Osteoblast (primary cell): ENCODE measurements at regions not wholly inside any gene's neighbourhood (a gene's known extent, or its start where the extent isn't known, plus 50 kb on each side); places are given as distances from the start of the nearest gene placed in this dataset.

ENCODE experiments used
- DNase-seq: peaks from one replicate; pipeline ENCODE4 v3.0.0; 2011; ENCODE audit warnings: low spot score, mixed read lengths; ENCODE audit not compliant: insufficient read length; ENCODE audit errors: missing footprints
- H2AFZ ChIP-seq: 2 replicates; pipeline ENCODE4 v1.6.0; 2011; ENCODE audit warnings: mild to moderate bottlenecking, low read length
- H3K27ac ChIP-seq: 2 replicates; pipeline ENCODE4 v1.5.1; 2011; ENCODE audit warnings: mild to moderate bottlenecking, low read depth, low read length, moderate library complexity
- H3K27me3 ChIP-seq: 2 replicates; pipeline ENCODE4 v1.6.0; 2012; ENCODE audit warnings: mild to moderate bottlenecking, control low read depth, inconsistent platforms, low read length, moderate library complexity; ENCODE audit not compliant: insufficient read depth
- H3K36me3 ChIP-seq: 2 replicates; pipeline ENCODE4 v1.5.1; 2011; ENCODE audit warnings: mild to moderate bottlenecking, low read length, control low read depth, moderate library complexity; ENCODE audit not compliant: insufficient read depth
- H3K4me1 ChIP-seq: 2 replicates; pipeline ENCODE4 v1.5.1; 2011; ENCODE audit warnings: mild to moderate bottlenecking, low read length, control low read depth, moderate library complexity; ENCODE audit not compliant: insufficient read depth
- H3K4me2 ChIP-seq: 2 replicates; pipeline ENCODE4 v1.6.0; 2011; ENCODE audit warnings: mild to moderate bottlenecking, low read length; ENCODE audit not compliant: insufficient read depth
- H3K4me3 ChIP-seq: fragments of 200-600 bp; sonication (generic); 3 replicates; pipeline ENCODE4 v1.5.1; 2012; ENCODE audit warnings: mild to moderate bottlenecking, low read length, inconsistent platforms; ENCODE audit not compliant: insufficient read depth
- H3K79me2 ChIP-seq: 2 replicates; pipeline ENCODE4 v1.6.0; 2012; ENCODE audit warnings: mild to moderate bottlenecking, low read length, control low read depth, inconsistent platforms; ENCODE audit not compliant: insufficient read depth
- H3K9me3 ChIP-seq: 2 replicates; pipeline ENCODE4 v1.5.1; 2011; ENCODE audit warnings: low read depth, low read length, control low read depth
- H4K20me1 ChIP-seq: 2 replicates; pipeline ENCODE4 v1.6.0; 2012; ENCODE audit warnings: mild to moderate bottlenecking, low read length, control low read depth; ENCODE audit not compliant: insufficient read depth
- TF ChIP-seq, protein P1 (sequence below): IDR thresholded peaks from 2 replicates; pipeline ENCODE4 v1.5.1; 2011; ENCODE audit warnings: mild to moderate bottlenecking, low read depth, low read length, moderate library complexity; ENCODE audit errors: extremely low read depth

DNA sequence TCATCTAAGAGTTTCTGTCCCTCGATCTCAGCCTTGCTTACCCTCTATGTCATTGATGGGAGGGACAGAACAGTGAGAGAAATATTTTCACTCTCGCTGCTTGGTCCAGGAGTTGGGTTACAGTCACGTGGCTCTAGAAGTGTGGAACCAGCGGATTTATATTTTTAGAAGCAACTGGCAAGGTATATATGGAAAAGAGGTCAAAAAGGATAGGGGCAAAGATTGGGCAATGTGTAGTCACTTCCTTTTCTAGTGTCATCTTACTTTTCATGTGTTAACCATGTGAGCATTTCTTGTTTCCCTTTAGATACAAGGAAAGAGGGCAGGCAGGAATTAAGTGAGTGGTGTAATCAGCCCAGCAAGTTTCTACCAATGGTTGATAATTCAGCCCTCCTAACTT lies 111.5 kb upstream of the ZNF366 start:
- DNase-seq: no peak
- H3K4me2 ChIP-seq: no peak overlapping the region

DNA sequence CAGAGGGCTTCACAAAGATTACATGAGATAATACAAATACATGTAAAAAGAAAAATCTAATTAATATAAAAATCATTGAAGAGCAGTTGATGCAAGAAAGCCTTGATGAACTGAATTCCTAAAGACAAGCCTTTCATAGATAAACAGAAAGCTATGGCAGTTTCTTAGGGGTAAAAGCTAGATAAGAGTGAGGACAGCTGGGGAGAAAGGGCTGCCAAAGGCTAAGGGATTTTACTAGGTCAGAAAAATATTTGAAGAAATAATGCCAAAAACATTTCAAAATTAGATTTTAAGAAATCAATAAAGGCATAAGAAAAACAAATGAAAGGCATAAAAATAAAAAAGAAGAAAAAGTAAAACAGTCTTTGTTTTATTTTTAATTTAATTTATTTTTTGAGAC lies 107.9 kb upstream of the ZNF366 start:
- H3K4me2 ChIP-seq: no peak overlapping the region
- H3K4me3 ChIP-seq: no peak overlapping the region
- H3K4me1 ChIP-seq: peaks cover 9% of the 10 kb centered on the region
- DNase-seq: no peak
- TF ChIP-seq, protein P1, sequence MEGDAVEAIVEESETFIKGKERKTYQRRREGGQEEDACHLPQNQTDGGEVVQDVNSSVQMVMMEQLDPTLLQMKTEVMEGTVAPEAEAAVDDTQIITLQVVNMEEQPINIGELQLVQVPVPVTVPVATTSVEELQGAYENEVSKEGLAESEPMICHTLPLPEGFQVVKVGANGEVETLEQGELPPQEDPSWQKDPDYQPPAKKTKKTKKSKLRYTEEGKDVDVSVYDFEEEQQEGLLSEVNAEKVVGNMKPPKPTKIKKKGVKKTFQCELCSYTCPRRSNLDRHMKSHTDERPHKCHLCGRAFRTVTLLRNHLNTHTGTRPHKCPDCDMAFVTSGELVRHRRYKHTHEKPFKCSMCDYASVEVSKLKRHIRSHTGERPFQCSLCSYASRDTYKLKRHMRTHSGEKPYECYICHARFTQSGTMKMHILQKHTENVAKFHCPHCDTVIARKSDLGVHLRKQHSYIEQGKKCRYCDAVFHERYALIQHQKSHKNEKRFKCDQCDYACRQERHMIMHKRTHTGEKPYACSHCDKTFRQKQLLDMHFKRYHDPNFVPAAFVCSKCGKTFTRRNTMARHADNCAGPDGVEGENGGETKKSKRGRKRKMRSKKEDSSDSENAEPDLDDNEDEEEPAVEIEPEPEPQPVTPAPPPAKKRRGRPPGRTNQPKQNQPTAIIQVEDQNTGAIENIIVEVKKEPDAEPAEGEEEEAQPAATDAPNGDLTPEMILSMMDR: no peak
- H3K79me2 ChIP-seq: no peaks in the 10 kb centered on the region
- no peak overlapping the region for H2AFZ ChIP-seq
- no peak overlapping the region for H3K27ac ChIP-seq
- H4K20me1 ChIP-seq: no peaks in the 10 kb centered on the region
- H3K27me3 ChIP-seq: no peaks in the 10 kb centered on the region
- no peaks in the 10 kb centered on the region for H3K36me3 ChIP-seq
- H3K9me3 ChIP-seq: no peaks in the 10 kb centered on the region

More for the DNA sequence above, 111.5 kb upstream of the ZNF366 start:
- H3K36me3 ChIP-seq: no peaks in the 10 kb centered on the region
- no peaks in the 10 kb centered on the region for H3K79me2 ChIP-seq
- peaks cover 3% of the 10 kb centered on the region for H3K4me1 ChIP-seq
- H3K27ac ChIP-seq: no peak overlapping the region
- TF ChIP-seq, protein P1: no peak
- H3K4me3 ChIP-seq: no peak overlapping the region
- H3K9me3 ChIP-seq: no peaks in the 10 kb centered on the region
- no peak overlapping the region for H2AFZ ChIP-seq
- no peaks in the 10 kb centered on the region for H4K20me1 ChIP-seq
- no peaks in the 10 kb centered on the region for H3K27me3 ChIP-seq

DNA sequence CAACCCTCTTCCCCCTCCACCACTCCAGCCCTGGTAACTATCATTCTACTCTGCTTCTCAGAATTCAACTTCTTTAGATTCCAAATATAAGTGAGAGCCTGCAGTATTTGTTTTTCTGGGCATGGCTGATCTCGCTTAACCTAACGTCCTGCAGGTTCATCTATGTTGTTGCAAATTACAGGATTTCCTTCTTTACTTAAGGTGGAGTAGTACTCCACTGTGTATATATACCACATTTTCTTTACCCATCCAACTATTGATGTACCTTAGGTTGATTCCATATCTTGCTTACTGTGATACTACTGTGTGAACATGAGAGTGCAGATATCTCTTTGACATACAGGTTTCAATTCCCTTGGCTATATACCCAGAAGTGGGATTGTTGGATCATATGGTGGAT lies 106.3 kb upstream of the ZNF366 start:
- Histone ChIP-seq H3K27ac (no peak overlapping the region), H3K36me3 (no peaks in the 10 kb centered on the region), H2AFZ (peak overlapping the region; percentile 14), H3K4me1 (peaks cover 11% of the 10 kb centered on the region), H4K20me1 (no peaks in the 10 kb centered on the region), H3K9me3 (no peaks in the 10 kb centered on the region), H3K79me2 (no peaks in the 10 kb centered on the region), H3K27me3 (no peaks in the 10 kb centered on the region), H3K4me3 (no peak overlapping the region), H3K4me2 (no peak overlapping the region)
- no peak for DNase-seq
- TF ChIP-seq, protein P1: no peak

DNA sequence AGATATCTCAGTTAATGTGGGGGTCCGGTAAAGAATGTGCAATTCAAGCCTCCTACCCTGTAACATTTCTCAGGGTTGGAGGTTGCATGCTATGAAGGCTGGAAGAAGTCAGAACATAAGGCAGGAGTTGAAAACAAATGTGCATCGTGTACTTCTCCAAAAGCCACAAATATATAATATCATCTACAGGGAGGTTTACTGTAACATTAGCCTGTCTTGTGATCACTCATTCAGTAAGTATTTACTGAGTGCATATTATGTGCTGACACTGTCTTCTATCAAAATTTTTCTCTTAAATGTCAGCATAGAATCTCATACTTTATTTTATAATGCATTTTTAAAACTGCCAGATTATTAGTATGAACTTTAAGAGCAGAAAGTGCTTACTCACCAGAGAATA lies 105.6 kb upstream of the ZNF366 start:
- no peaks in the 10 kb centered on the region for H3K36me3 ChIP-seq
- peak overlapping the region; percentile 36 for H2AFZ ChIP-seq
- no peaks in the 10 kb centered on the region for H4K20me1 ChIP-seq
- no peak overlapping the region for H3K4me3 ChIP-seq
- no peak overlapping the region for H3K27ac ChIP-seq
- H3K79me2 ChIP-seq: no peaks in the 10 kb centered on the region
- TF ChIP-seq, protein P1: no peak
- DNase-seq: no peak
- H3K4me2 ChIP-seq: no peak overlapping the region
- no peaks in the 10 kb centered on the region for H3K27me3 ChIP-seq
- no peaks in the 10 kb centered on the region for H3K9me3 ChIP-seq
- peaks cover 14% of the 10 kb centered on the region for H3K4me1 ChIP-seq
